A549 (cell line): ENCODE measurements at regions not wholly inside any gene's neighbourhood (a gene's known extent, or its start where the extent isn't known, plus 50 kb on each side); places are given as distances from the start of the nearest gene placed in this dataset.

ENCODE experiments used
- ATAC-seq, 2 experiments: fragments of 200-7000 bp in 1 of 2; fragments of >200 bp in 1 of 2; cut with Nextera tagmentation in 1 of 2; cut with Tn5 transposase in 1 of 2; 3 replicates each; pipeline versions ENCODE4 v1.8.0 to v1.9.1; 2018 to 2020; ENCODE audit warnings: mild to moderate bottlenecking in 1 of 2, moderate library complexity in 1 of 2
- CTCF ChIA-PET: fragments of 300-600 bp; sonication (Branson Sonifier 250); formaldehyde crosslinking; extraction: SDS; loops from one replicate; lab custom pipeline; 2021; ENCODE audit warnings: antibody characterized with exemption, inconsistent platforms; lab: Yijun Ruan, JAX
- POLR2A ChIA-PET: fragments of 350-600 bp; formaldehyde crosslinking; extraction: SDS; loops from one replicate; lab custom pipeline; 2021; ENCODE audit warnings: antibody characterized with exemption, inconsistent platforms; lab: Yijun Ruan, JAX
- DNase-seq, 2 experiments: peaks; one replicate each; pipeline versions ENCODE4 v3.0.0 to v3.0.0-alpha.2; 2011 to 2016; ENCODE audit warnings: low read depth in 1 of 2, low spot score in 1 of 2
- FAIRE-seq: peaks from 2 replicates; lab custom pipeline; 2011; peaks lifted over from hg19 to GRCh38; lab: Jason Lieb, UNC
- H3K27ac ChIP-seq, 2 experiments: fragments of >200 bp; sonication (Bioruptor Twin); formaldehyde crosslinking; 3 replicates each; pipeline ENCODE4 v1.5.1; 2016 to 2017
- H3K4me1 ChIP-seq: fragments of >200 bp; sonication (Bioruptor Twin); formaldehyde crosslinking; 3 replicates; pipeline ENCODE4 v1.6.1; 2016
- H3K4me2 ChIP-seq: fragments of >200 bp; sonication (Bioruptor Twin); formaldehyde crosslinking; 3 replicates; pipeline ENCODE4 v1.6.1; 2016
- H3K4me3 ChIP-seq: fragments of >200 bp; sonication (Bioruptor Twin); formaldehyde crosslinking; 3 replicates; pipeline ENCODE4 v1.5.1; 2016
- H3K9me3 ChIP-seq: fragments of >200 bp; sonication (Bioruptor Twin); formaldehyde crosslinking; 3 replicates; pipeline ENCODE4 v1.6.1; 2016
- BCL3 ChIP-seq: fragments of >200 bp; sonication (Bioruptor Twin); formaldehyde crosslinking; IDR thresholded peaks from 3 replicates; pipeline ENCODE4 v1.6.1; 2016
- CEBPB ChIP-seq, 2 experiments: fragments of >200 bp in 1 of 2; sonication (Bioruptor Twin) in 1 of 2; formaldehyde crosslinking in 1 of 2; IDR thresholded peaks; 2 replicates each; pipeline ENCODE4 v1.6.1; 2012 to 2016
- E2F6 ChIP-seq: IDR thresholded peaks from 2 replicates; pipeline ENCODE4 v1.6.1; 2012; ENCODE audit warnings: low read depth, borderline replicate concordance
- EP300 ChIP-seq, 2 experiments: fragments of >200 bp; sonication (Bioruptor Twin); formaldehyde crosslinking; IDR thresholded peaks; 2 replicates in 1 of 2; 3 replicates in 1 of 2; pipeline ENCODE4 v1.6.1; 2016 to 2017
- FOXS1 ChIP-seq: fragments of 250-450 bp; sonication (Bioruptor Pico); IDR thresholded peaks from 2 replicates; pipeline ENCODE4 v1.5.0; 2020; ENCODE audit warnings: mild to moderate bottlenecking, moderate library complexity
- GATA3 ChIP-seq: IDR thresholded peaks from 2 replicates; pipeline ENCODE4 v1.6.1; 2012; ENCODE audit warnings: borderline replicate concordance
- HDAC2 ChIP-seq: fragments of 200-600 bp; sonication (generic); IDR thresholded peaks from 2 replicates; pipeline ENCODE4 v1.6.1; 2016
- HES2 ChIP-seq: fragments of >200 bp; sonication (Bioruptor Twin); formaldehyde crosslinking; IDR thresholded peaks from 2 replicates; pipeline ENCODE4 v1.6.1; 2016
- HOXA7 ChIP-seq: fragments of 250-450 bp; sonication (Bioruptor Pico); IDR thresholded peaks from 2 replicates; pipeline ENCODE4 v1.5.0; 2020; ENCODE audit warnings: mild to moderate bottlenecking, moderate library complexity
- HOXB13 ChIP-seq: fragments of 250-450 bp; sonication (Bioruptor Pico); IDR thresholded peaks from 2 replicates; pipeline ENCODE4 v1.5.0; 2020; ENCODE audit warnings: low read depth, mild to moderate bottlenecking, moderate library complexity
- KDM1A ChIP-seq: fragments of 200-600 bp; sonication (generic); IDR thresholded peaks from 2 replicates; pipeline ENCODE4 v1.6.1; 2016; ENCODE audit warnings: low read depth, mild to moderate bottlenecking
- KDM5A ChIP-seq: fragments of 200-600 bp; sonication (generic); IDR thresholded peaks from 2 replicates; pipeline ENCODE4 v1.6.1; 2016; ENCODE audit warnings: antibody characterized with exemption, mild to moderate bottlenecking
- MAX ChIP-seq: IDR thresholded peaks from 2 replicates; pipeline ENCODE4 v1.6.1; 2012
- MYC ChIP-seq: IDR thresholded peaks from 2 replicates; pipeline ENCODE4 v1.6.1; 2012; ENCODE audit warnings: mild to moderate bottlenecking, inconsistent platforms, low read length, improper control_type of control experiment, borderline replicate concordance
- NPAS2 ChIP-seq: fragments of 250-450 bp; sonication (Bioruptor Pico); IDR thresholded peaks from 2 replicates; pipeline ENCODE4 v1.8.0; 2022; ENCODE audit warnings: mild to moderate bottlenecking, moderate library complexity, borderline replicate concordance
- PHF8 ChIP-seq: fragments of 200-600 bp; sonication (generic); IDR thresholded peaks from 2 replicates; pipeline ENCODE4 v1.6.1; 2016; ENCODE audit warnings: low read depth, mild to moderate bottlenecking, antibody characterized with exemption, moderate library complexity, borderline replicate concordance
- POLR2AphosphoS2 ChIP-seq: conservative IDR thresholded peaks from 2 replicates; pipeline ENCODE4 v1.6.1; 2012; ENCODE audit warnings: low read length, improper control_type of control experiment, inconsistent platforms
- RAD21 ChIP-seq, 2 experiments: fragments of >200 bp in 1 of 2; sonication (Bioruptor Twin) in 1 of 2; formaldehyde crosslinking in 1 of 2; IDR thresholded peaks in 1 of 2; conservative IDR thresholded peaks in 1 of 2; 2 replicates in 1 of 2; 3 replicates in 1 of 2; pipeline ENCODE4 v1.6.1; 2012 to 2018; ENCODE audit warnings: inconsistent platforms in 1 of 2
- RARB ChIP-seq: fragments of 250-450 bp; sonication (Bioruptor Pico); IDR thresholded peaks from 2 replicates; pipeline ENCODE4 v1.8.0; 2021; ENCODE audit warnings: mild to moderate bottlenecking, moderate library complexity
- REST ChIP-seq: fragments of 200-600 bp; sonication (generic); IDR thresholded peaks from 2 replicates; pipeline ENCODE4 v1.6.1; 2016; ENCODE audit warnings: antibody characterized with exemption, mild to moderate bottlenecking, moderate library complexity
- RFX5 ChIP-seq: fragments of 450-650 bp; IDR thresholded peaks from 2 replicates; pipeline ENCODE4 v1.7.1; 2014; ENCODE audit warnings: antibody characterized with exemption, mild to moderate bottlenecking, moderate library complexity
- RNF2 ChIP-seq: fragments of 200-600 bp; sonication (generic); IDR thresholded peaks from 2 replicates; pipeline ENCODE4 v1.6.1; 2016; ENCODE audit warnings: low read depth, mild to moderate bottlenecking, antibody characterized with exemption, moderate library complexity, borderline replicate concordance
- ZNF302 ChIP-seq: fragments of 250-450 bp; sonication (Bioruptor Pico); IDR thresholded peaks from 2 replicates; pipeline ENCODE4 v1.9.0; 2021; ENCODE audit warnings: inconsistent platforms, mild to moderate bottlenecking, moderate library complexity
- ZSCAN20 ChIP-seq: fragments of 250-450 bp; sonication (Bioruptor Pico); IDR thresholded peaks from 2 replicates; pipeline ENCODE4 v1.8.0; 2022; ENCODE audit warnings: mild to moderate bottlenecking, moderate library complexity
- WGBS: methylation state at CpG from one replicate; pipeline ENCODE4 v1.1.6; 2017; ENCODE audit errors: missing lambda C conversion rate; 5-methylcytosine and 5-hydroxymethylcytosine counted together

- no peak for TF ChIP-seq POLR2AphosphoS2
- no peak for TF ChIP-seq MYC
These were observed 1574.2 kb downstream of the EFNB2 start (continued) for GRCh38 chr13:104961246-104961645.

GRCh38 chr13:104954210-104954609 is 1581.3 kb downstream of the EFNB2 start:
- Histone ChIP-seq H3K4me3 (no peak overlapping the region), H3K4me2 (no peak overlapping the region), H3K27ac (no peak overlapping the region), H3K4me1 (no peaks in the 10 kb centered on the region), H3K9me3 (no peaks in the 10 kb centered on the region)
- no peak for ATAC-seq
- FAIRE-seq = no peak
- WGBS = 15% methylated on average over 2 of the region's 2 CpGs
- ChIA-PET CTCF (no interaction called here), POLR2A (no interaction called here)
- TF ChIP-seq EP300 (IDR thresholded peaks at IDR 0.05) (no peak), RNF2 (no peak), GATA3 (no peak), CEBPB (IDR thresholded peaks at IDR 0.05) (0 out of 4 replicates have a peak, but pooled peaks of 1 of the 2 experiments have one; percentile 9), REST (no peak), MAX (no peak)
- DNase-seq = no peak

GRCh38 chr13:104953588-104953987 is 1581.9 kb downstream of the EFNB2 start:
- DNase-seq (no peak), FAIRE-seq (no peak)
- H3K4me1 ChIP-seq = no peaks in the 10 kb centered on the region
- H3K4me3 ChIP-seq = no peak overlapping the region
- H3K4me2 ChIP-seq = no peak overlapping the region
- H3K9me3 ChIP-seq = no peaks in the 10 kb centered on the region
- TF ChIP-seq E2F6 (no peak), FOXS1 (CRISPR knock-in tag) (no peak), HES2 (no peak), HOXB13 (CRISPR knock-in tag) (no peak), KDM5A (no peak), RARB (CRISPR knock-in tag) (no peak)
- TF ChIP-seq, all 56 proteins: peak for 0
- ChIA-PET POLR2A (no interaction called here), CTCF (no interaction called here)
- WGBS = 15% methylated on average over 2 of the region's 2 CpGs
- no peak for ATAC-seq
- no peak overlapping the region for H3K27ac ChIP-seq

GRCh38 chr13:104949840-104950740 is 1585.4 kb downstream of the EFNB2 start:
- CTCF ChIA-PET = no interaction called here
- FAIRE-seq (no peak), DNase-seq (no peak), ATAC-seq (no peak)
- POLR2A ChIA-PET = no interaction called here
- 16% methylated on average over 9 of the region's 9 CpGs for WGBS
- no peak overlapping the region for H3K4me2 ChIP-seq
- no peak for TF ChIP-seq KDM1A
- TF ChIP-seq NPAS2 (CRISPR knock-in tag) = no peak
- TF ChIP-seq RAD21 (conservative IDR thresholded peaks at IDR 0.05 in 1 of 2, IDR thresholded peaks at IDR 0.05 in 1 of 2) = no peak
- no peak for TF ChIP-seq RFX5
- TF ChIP-seq RARB (CRISPR knock-in tag) = no peak
- no peak for TF ChIP-seq RNF2
- no peak for TF ChIP-seq BCL3
- no peak for TF ChIP-seq ZSCAN20 (CRISPR knock-in tag)
- TF ChIP-seq HOXA7 = no peak
- no peak for TF ChIP-seq EP300 (IDR thresholded peaks at IDR 0.05)
- no peak for TF ChIP-seq ZNF302 (CRISPR knock-in tag)
- TF ChIP-seq PHF8 = no peak
- TF ChIP-seq FOXS1 (CRISPR knock-in tag) = no peak
- no peak for TF ChIP-seq HDAC2
- H3K9me3 ChIP-seq = no peaks in the 10 kb centered on the region
- no peaks in the 10 kb centered on the region for H3K4me1 ChIP-seq
- H3K27ac ChIP-seq = no peak overlapping the region
- no peak overlapping the region for H3K4me3 ChIP-seq
